WTC11 (cell line): ENCODE measurements at regions not wholly inside any gene's neighbourhood (a gene's known extent, or its start where the extent isn't known, plus 50 kb on each side); places are given as distances from the start of the nearest gene placed in this dataset.

Experiments used
- CREB1 ChIP-seq: sonication (generic); formaldehyde crosslinking; IDR thresholded peaks from 2 replicates; pipeline ENCODE4 v1.8.0; 2023; ENCODE audit warnings: mild to moderate bottlenecking, missing genetic modification reagents
- ETV6 ChIP-seq: sonication (generic); formaldehyde crosslinking; IDR thresholded peaks from 2 replicates; pipeline ENCODE4 v1.8.1; 2022; ENCODE audit warnings: mild to moderate bottlenecking, missing genetic modification reagents
- JAZF1 ChIP-seq: fragments of 250-450 bp; sonication (Bioruptor Pico); IDR thresholded peaks from 2 replicates; pipeline ENCODE4 v1.9.0; 2021; ENCODE audit warnings: moderate library complexity, mild to moderate bottlenecking, inconsistent platforms
- KAT7 ChIP-seq: sonication (generic); formaldehyde crosslinking; IDR thresholded peaks from 2 replicates; pipeline ENCODE4 v1.8.1; 2023; ENCODE audit warnings: missing genetic modification reagents, mild to moderate bottlenecking, borderline replicate concordance
- NFYB ChIP-seq: sonication (generic); formaldehyde crosslinking; conservative IDR thresholded peaks from 2 replicates; pipeline ENCODE4 v1.8.0; 2022; ENCODE audit warnings: low read depth, missing genetic modification reagents
- PRRX2 ChIP-seq: fragments of 250-450 bp; sonication (Bioruptor Pico); IDR thresholded peaks from 2 replicates; pipeline ENCODE4 v1.8.0; 2021; ENCODE audit warnings: mild to moderate bottlenecking
- SMAD3 ChIP-seq: sonication (generic); formaldehyde crosslinking; IDR thresholded peaks from 2 replicates; pipeline ENCODE4 v1.8.0; 2022; ENCODE audit warnings: missing genetic modification reagents, mild to moderate bottlenecking, borderline replicate concordance
- ZNF121 ChIP-seq: sonication (generic); formaldehyde crosslinking; IDR thresholded peaks from 2 replicates; pipeline ENCODE4 v1.8.0; 2023; ENCODE audit warnings: missing genetic modification reagents
- TF ChIP-seq, protein P1 (sequence below): sonication (generic); formaldehyde crosslinking; IDR thresholded peaks from 2 replicates; pipeline ENCODE4 v1.8.0; 2022; ENCODE audit warnings: mild to moderate bottlenecking, missing genetic modification reagents
- TF ChIP-seq, protein P2 (sequence below): fragments of 200-600 bp; IDR thresholded peaks from 2 replicates; pipeline ENCODE4 v1.8.0; 2022; ENCODE audit warnings: antibody characterized with exemption
- TF ChIP-seq, protein P3 (sequence below): sonication (generic); formaldehyde crosslinking; IDR thresholded peaks from 2 replicates; pipeline ENCODE4 v1.8.1; 2023; ENCODE audit warnings: mild to moderate bottlenecking, missing genetic modification reagents, moderate library complexity

DNA sequence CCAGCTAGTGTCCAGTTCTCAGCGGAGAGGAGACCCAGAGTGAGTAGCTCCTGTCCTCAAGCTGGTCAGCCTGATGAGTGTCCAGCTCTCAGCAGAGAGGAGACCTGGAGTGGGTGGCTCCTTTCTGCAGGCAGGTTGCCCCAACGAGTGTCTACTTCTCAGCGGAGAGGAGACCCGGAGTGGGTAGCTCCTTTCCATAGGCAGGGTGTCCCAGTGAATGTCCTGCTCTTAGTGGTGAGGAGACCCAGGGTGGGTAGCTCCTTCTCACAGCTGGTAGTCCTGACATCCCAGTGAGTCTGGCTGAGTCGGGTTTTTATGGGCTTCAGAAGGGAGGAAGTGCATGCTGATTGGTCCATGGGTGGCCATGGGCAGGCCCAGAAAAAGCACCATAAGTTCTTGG is 55.7 kb upstream of the NUDT6 start:
- TF ChIP-seq, protein P1, sequence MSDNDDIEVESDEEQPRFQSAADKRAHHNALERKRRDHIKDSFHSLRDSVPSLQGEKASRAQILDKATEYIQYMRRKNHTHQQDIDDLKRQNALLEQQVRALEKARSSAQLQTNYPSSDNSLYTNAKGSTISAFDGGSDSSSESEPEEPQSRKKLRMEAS (CRISPR knock-in tag), result no peak
- TF ChIP-seq SMAD3 (no peak), CREB1 (CRISPR knock-in tag) (no peak), ZNF121 (CRISPR knock-in tag) (no peak), NFYB (CRISPR knock-in tag) (no peak), JAZF1 (CRISPR knock-in tag) (no peak), KAT7 (CRISPR knock-in tag) (no peak), ETV6 (CRISPR knock-in tag) (no peak), PRRX2 (CRISPR knock-in tag) (no peak)
- TF ChIP-seq, protein P2, sequence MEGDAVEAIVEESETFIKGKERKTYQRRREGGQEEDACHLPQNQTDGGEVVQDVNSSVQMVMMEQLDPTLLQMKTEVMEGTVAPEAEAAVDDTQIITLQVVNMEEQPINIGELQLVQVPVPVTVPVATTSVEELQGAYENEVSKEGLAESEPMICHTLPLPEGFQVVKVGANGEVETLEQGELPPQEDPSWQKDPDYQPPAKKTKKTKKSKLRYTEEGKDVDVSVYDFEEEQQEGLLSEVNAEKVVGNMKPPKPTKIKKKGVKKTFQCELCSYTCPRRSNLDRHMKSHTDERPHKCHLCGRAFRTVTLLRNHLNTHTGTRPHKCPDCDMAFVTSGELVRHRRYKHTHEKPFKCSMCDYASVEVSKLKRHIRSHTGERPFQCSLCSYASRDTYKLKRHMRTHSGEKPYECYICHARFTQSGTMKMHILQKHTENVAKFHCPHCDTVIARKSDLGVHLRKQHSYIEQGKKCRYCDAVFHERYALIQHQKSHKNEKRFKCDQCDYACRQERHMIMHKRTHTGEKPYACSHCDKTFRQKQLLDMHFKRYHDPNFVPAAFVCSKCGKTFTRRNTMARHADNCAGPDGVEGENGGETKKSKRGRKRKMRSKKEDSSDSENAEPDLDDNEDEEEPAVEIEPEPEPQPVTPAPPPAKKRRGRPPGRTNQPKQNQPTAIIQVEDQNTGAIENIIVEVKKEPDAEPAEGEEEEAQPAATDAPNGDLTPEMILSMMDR, result no peak
- TF ChIP-seq, protein P3, sequence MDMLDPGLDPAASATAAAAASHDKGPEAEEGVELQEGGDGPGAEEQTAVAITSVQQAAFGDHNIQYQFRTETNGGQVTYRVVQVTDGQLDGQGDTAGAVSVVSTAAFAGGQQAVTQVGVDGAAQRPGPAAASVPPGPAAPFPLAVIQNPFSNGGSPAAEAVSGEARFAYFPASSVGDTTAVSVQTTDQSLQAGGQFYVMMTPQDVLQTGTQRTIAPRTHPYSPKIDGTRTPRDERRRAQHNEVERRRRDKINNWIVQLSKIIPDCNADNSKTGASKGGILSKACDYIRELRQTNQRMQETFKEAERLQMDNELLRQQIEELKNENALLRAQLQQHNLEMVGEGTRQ (CRISPR knock-in tag), result no peak
